WTC11 (cell line): ENCODE measurements at regions not wholly inside any gene's neighbourhood (a gene's known extent, or its start where the extent isn't known, plus 50 kb on each side); places are given as distances from the start of the nearest gene placed in this dataset.

Source experiments
- ATAC-seq: fragments of 200-7000 bp; cut with Tn5 transposase; 2 replicates; pipeline ENCODE4 v1.10.0; 2021; ENCODE audit warnings: mild to moderate bottlenecking, moderate library complexity
- CTCF ChIA-PET: fragments of 300-600 bp; sonication (Branson Sonifier 250); formaldehyde crosslinking; loops from one replicate; lab custom pipeline; 2021; ENCODE audit warnings: antibody characterized with exemption; lab: Charles Lee
- POLR2A ChIA-PET: fragments of 350-600 bp; sonication (Branson Sonifier 250); formaldehyde crosslinking; loops from one replicate; lab custom pipeline; 2021; ENCODE audit warnings: antibody characterized with exemption; lab: Charles Lee
- DNase-seq: peaks from one replicate; pipeline ENCODE4 v3.0.0; 2021; ENCODE audit warnings: low spot score
- H3K27ac Mint-ChIP-seq: 2 replicates; pipeline ENCODE4 v1.8.0; 2021; ENCODE audit warnings: mixed read lengths
- H3K27me3 Mint-ChIP-seq: 2 replicates; pipeline ENCODE4 v1.8.0; 2021; ENCODE audit warnings: low read depth, mild to moderate bottlenecking, moderate library complexity, mixed read lengths
- H3K36me3 Mint-ChIP-seq: 2 replicates; pipeline ENCODE4 v1.8.0; 2021; ENCODE audit warnings: mixed read lengths
- H3K4me1 Mint-ChIP-seq: 2 replicates; pipeline ENCODE4 v1.8.0; 2022; ENCODE audit warnings: mixed read lengths
- H3K4me3 Mint-ChIP-seq: 2 replicates; pipeline ENCODE4 v1.8.0; 2021; ENCODE audit warnings: mild to moderate bottlenecking, moderate library complexity, mixed read lengths
- H3K9me3 Mint-ChIP-seq: 2 replicates; pipeline ENCODE4 v1.8.0; 2021; ENCODE audit warnings: mixed read lengths
- ESRRA ChIP-seq: sonication (generic); formaldehyde crosslinking; IDR thresholded peaks from 2 replicates; pipeline ENCODE4 v1.8.1; 2022; ENCODE audit warnings: mild to moderate bottlenecking, missing genetic modification reagents, borderline replicate concordance
- GRHL2 ChIP-seq: fragments of 250-450 bp; sonication (Bioruptor Pico); IDR thresholded peaks from 2 replicates; pipeline ENCODE4 v1.8.0; 2022; ENCODE audit warnings: mild to moderate bottlenecking, moderate library complexity; ENCODE audit not compliant: insufficient replicate concordance, severe bottlenecking
- IRF2 ChIP-seq: sonication (generic); formaldehyde crosslinking; IDR thresholded peaks from 2 replicates; pipeline ENCODE4 v1.8.0; 2022; ENCODE audit warnings: low read depth, missing genetic modification reagents, borderline replicate concordance
- JAZF1 ChIP-seq: fragments of 250-450 bp; sonication (Bioruptor Pico); IDR thresholded peaks from 2 replicates; pipeline ENCODE4 v1.9.0; 2021; ENCODE audit warnings: moderate library complexity, mild to moderate bottlenecking, inconsistent platforms
- KAT7 ChIP-seq: sonication (generic); formaldehyde crosslinking; IDR thresholded peaks from 2 replicates; pipeline ENCODE4 v1.8.1; 2023; ENCODE audit warnings: missing genetic modification reagents, mild to moderate bottlenecking, borderline replicate concordance
- OVOL2 ChIP-seq: fragments of 250-450 bp; sonication (Bioruptor Pico); IDR thresholded peaks from 2 replicates; pipeline ENCODE4 v1.9.0; 2021; ENCODE audit warnings: mild to moderate bottlenecking, borderline replicate concordance
- PREB ChIP-seq: sonication (generic); formaldehyde crosslinking; IDR thresholded peaks from 2 replicates; pipeline ENCODE4 v1.8.1; 2022; ENCODE audit warnings: mild to moderate bottlenecking, missing genetic modification reagents, moderate library complexity, borderline replicate concordance
- SMAD4 ChIP-seq: sonication (generic); formaldehyde crosslinking; IDR thresholded peaks from 2 replicates; pipeline ENCODE4 v1.8.0; 2022; ENCODE audit warnings: mild to moderate bottlenecking, missing genetic modification reagents
- SOX15 ChIP-seq: fragments of 250-450 bp; sonication (Bioruptor Pico); IDR thresholded peaks from 2 replicates; pipeline ENCODE4 v1.9.0; 2021; ENCODE audit warnings: mild to moderate bottlenecking
- ZMAT4 ChIP-seq: fragments of 250-450 bp; sonication (Bioruptor Pico); IDR thresholded peaks from 2 replicates; pipeline ENCODE4 v1.9.0; 2021; ENCODE audit warnings: mild to moderate bottlenecking
- ZNF121 ChIP-seq: sonication (generic); formaldehyde crosslinking; IDR thresholded peaks from 2 replicates; pipeline ENCODE4 v1.8.0; 2023; ENCODE audit warnings: missing genetic modification reagents
- ZNF232 ChIP-seq: sonication (generic); formaldehyde crosslinking; IDR thresholded peaks from 2 replicates; pipeline ENCODE4 v1.8.0; 2022; ENCODE audit warnings: mild to moderate bottlenecking, missing genetic modification reagents
- ZNF317 ChIP-seq: sonication (generic); formaldehyde crosslinking; IDR thresholded peaks from 2 replicates; pipeline ENCODE4 v1.8.1; 2023; ENCODE audit warnings: low read depth, mild to moderate bottlenecking, moderate library complexity, missing genetic modification reagents, borderline replicate concordance
- ZNF396 ChIP-seq: fragments of 250-450 bp; sonication (Bioruptor Pico); IDR thresholded peaks from 2 replicates; pipeline ENCODE4 v1.8.0; 2021; ENCODE audit warnings: mild to moderate bottlenecking, moderate library complexity, borderline replicate concordance
- ZNF425 ChIP-seq: fragments of 250-450 bp; sonication (Bioruptor Pico); conservative IDR thresholded peaks from 2 replicates; pipeline ENCODE4 v1.9.0; 2021; ENCODE audit warnings: mild to moderate bottlenecking
- TF ChIP-seq, protein P1 (sequence below): sonication (generic); formaldehyde crosslinking; IDR thresholded peaks from 2 replicates; pipeline ENCODE4 v1.8.1; 2023; ENCODE audit warnings: mild to moderate bottlenecking, moderate library complexity, missing genetic modification reagents
- TF ChIP-seq, protein P2 (sequence below): sonication (generic); formaldehyde crosslinking; IDR thresholded peaks from 2 replicates; pipeline ENCODE4 v1.8.1; 2023; ENCODE audit warnings: mild to moderate bottlenecking, missing genetic modification reagents, borderline replicate concordance
- TF ChIP-seq, protein P3 (sequence below): sonication (generic); formaldehyde crosslinking; IDR thresholded peaks from 2 replicates; pipeline ENCODE4 v1.8.1; 2023; ENCODE audit warnings: mild to moderate bottlenecking, missing genetic modification reagents

- TF ChIP-seq, protein P1, sequence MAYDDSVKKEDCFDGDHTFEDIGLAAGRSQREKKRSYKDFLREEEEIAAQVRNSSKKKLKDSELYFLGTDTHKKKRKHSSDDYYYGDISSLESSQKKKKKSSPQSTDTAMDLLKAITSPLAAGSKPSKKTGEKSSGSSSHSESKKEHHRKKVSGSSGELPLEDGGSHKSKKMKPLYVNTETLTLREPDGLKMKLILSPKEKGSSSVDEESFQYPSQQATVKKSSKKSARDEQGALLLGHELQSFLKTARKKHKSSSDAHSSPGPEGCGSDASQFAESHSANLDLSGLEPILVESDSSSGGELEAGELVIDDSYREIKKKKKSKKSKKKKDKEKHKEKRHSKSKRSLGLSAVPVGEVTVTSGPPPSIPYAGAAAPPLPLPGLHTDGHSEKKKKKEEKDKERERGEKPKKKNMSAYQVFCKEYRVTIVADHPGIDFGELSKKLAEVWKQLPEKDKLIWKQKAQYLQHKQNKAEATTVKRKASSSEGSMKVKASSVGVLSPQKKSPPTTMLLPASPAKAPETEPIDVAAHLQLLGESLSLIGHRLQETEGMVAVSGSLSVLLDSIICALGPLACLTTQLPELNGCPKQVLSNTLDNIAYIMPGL (CRISPR knock-in tag) = no peak
Measured at GRCh38 chr2:2739231-2739795, 408.2 kb upstream of the MYT1L start (continued).

- peaks cover 2% of the 10 kb centered on the region for H3K4me1 Mint-ChIP-seq
- CTCF ChIA-PET = interaction anchor here (0.6 kb wide), 1 partner anchor 46 kb away, joined by 3 read pairs; no protein-coding TSS in a partner anchor
- no peaks in the 10 kb centered on the region; the same call in 1 of the 2 replicates for H3K27me3 Mint-ChIP-seq
- no peak overlapping the region for H3K4me3 Mint-ChIP-seq
- POLR2A ChIA-PET = no interaction called here
- H3K36me3 Mint-ChIP-seq = no peaks in the 10 kb centered on the region
- no peak for DNase-seq
- ATAC-seq = no peak
- H3K27ac Mint-ChIP-seq = no peak overlapping the region
- H3K9me3 Mint-ChIP-seq = peaks cover 13% of the 10 kb centered on the region
- TF ChIP-seq, protein P2, sequence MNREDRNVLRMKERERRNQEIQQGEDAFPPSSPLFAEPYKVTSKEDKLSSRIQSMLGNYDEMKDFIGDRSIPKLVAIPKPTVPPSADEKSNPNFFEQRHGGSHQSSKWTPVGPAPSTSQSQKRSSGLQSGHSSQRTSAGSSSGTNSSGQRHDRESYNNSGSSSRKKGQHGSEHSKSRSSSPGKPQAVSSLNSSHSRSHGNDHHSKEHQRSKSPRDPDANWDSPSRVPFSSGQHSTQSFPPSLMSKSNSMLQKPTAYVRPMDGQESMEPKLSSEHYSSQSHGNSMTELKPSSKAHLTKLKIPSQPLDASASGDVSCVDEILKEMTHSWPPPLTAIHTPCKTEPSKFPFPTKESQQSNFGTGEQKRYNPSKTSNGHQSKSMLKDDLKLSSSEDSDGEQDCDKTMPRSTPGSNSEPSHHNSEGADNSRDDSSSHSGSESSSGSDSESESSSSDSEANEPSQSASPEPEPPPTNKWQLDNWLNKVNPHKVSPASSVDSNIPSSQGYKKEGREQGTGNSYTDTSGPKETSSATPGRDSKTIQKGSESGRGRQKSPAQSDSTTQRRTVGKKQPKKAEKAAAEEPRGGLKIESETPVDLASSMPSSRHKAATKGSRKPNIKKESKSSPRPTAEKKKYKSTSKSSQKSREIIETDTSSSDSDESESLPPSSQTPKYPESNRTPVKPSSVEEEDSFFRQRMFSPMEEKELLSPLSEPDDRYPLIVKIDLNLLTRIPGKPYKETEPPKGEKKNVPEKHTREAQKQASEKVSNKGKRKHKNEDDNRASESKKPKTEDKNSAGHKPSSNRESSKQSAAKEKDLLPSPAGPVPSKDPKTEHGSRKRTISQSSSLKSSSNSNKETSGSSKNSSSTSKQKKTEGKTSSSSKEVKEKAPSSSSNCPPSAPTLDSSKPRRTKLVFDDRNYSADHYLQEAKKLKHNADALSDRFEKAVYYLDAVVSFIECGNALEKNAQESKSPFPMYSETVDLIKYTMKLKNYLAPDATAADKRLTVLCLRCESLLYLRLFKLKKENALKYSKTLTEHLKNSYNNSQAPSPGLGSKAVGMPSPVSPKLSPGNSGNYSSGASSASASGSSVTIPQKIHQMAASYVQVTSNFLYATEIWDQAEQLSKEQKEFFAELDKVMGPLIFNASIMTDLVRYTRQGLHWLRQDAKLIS (CRISPR knock-in tag) = no peak
- TF ChIP-seq ZNF232 (CRISPR knock-in tag) (no peak), IRF2 (CRISPR knock-in tag) (no peak), JAZF1 (CRISPR knock-in tag) (no peak), SMAD4 (no peak), PREB (CRISPR knock-in tag) (no peak), OVOL2 (no peak), KAT7 (CRISPR knock-in tag) (no peak), ZNF396 (no peak), ZMAT4 (CRISPR knock-in tag) (no peak), ESRRA (CRISPR knock-in tag) (no peak), GRHL2 (CRISPR knock-in tag) (no peak), SOX15 (CRISPR knock-in tag) (no peak), ZNF317 (CRISPR knock-in tag) (no peak), ZNF121 (CRISPR knock-in tag) (no peak), ZNF425 (CRISPR knock-in tag) (no peak)
- TF ChIP-seq, protein P3, sequence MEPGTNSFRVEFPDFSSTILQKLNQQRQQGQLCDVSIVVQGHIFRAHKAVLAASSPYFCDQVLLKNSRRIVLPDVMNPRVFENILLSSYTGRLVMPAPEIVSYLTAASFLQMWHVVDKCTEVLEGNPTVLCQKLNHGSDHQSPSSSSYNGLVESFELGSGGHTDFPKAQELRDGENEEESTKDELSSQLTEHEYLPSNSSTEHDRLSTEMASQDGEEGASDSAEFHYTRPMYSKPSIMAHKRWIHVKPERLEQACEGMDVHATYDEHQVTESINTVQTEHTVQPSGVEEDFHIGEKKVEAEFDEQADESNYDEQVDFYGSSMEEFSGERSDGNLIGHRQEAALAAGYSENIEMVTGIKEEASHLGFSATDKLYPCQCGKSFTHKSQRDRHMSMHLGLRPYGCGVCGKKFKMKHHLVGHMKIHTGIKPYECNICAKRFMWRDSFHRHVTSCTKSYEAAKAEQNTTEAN (CRISPR knock-in tag) = no peak
Measured at GRCh38 chr2:2738684-2739083, 407.6 kb upstream of the MYT1L start.
